SK-N-SH treated with all-trans-retinoic acid at 6 μM for 48 hours (cell line): ENCODE measurements at regions not wholly inside any gene's neighbourhood (a gene's known extent, or its start where the extent isn't known, plus 50 kb on each side); places are given as distances from the start of the nearest gene placed in this dataset.

Experiments used
- ATAC-seq: fragments of 200-7000 bp; cut with Tn5 transposase; 3 replicates; pipeline ENCODE4 v1.9.1; 2020; ENCODE audit warnings: mild to moderate bottlenecking, moderate library complexity
- ARNTL ChIP-seq: fragments of 450-650 bp; formaldehyde crosslinking; IDR thresholded peaks from 2 replicates; pipeline ENCODE4 v1.5.0; 2020; ENCODE audit warnings: low read depth, mild to moderate bottlenecking, moderate library complexity, borderline replicate concordance
- BACH2 ChIP-seq: fragments of 250-450 bp; sonication (Bioruptor Pico); IDR thresholded peaks from 2 replicates; pipeline ENCODE4 v1.9.0; 2021; ENCODE audit warnings: mild to moderate bottlenecking, borderline replicate concordance
- CSDC2 ChIP-seq: fragments of 250-450 bp; sonication (Bioruptor Pico); IDR thresholded peaks from 2 replicates; pipeline ENCODE4 v1.5.0; 2020; ENCODE audit warnings: mild to moderate bottlenecking, moderate library complexity
- CSRNP3 ChIP-seq: fragments of 250-450 bp; sonication (Bioruptor Pico); IDR thresholded peaks from 2 replicates; pipeline ENCODE4 v1.5.1; 2021; ENCODE audit warnings: mild to moderate bottlenecking, moderate library complexity
- GLIS3 ChIP-seq: fragments of 250-450 bp; sonication (Bioruptor Pico); IDR thresholded peaks from 2 replicates; pipeline ENCODE4 v1.5.0; 2020; ENCODE audit warnings: mild to moderate bottlenecking, moderate library complexity
- ISL1 ChIP-seq: fragments of 250-450 bp; sonication (Bioruptor Pico); IDR thresholded peaks from 2 replicates; pipeline ENCODE4 v2.1.2; 2022; ENCODE audit warnings: mild to moderate bottlenecking, moderate library complexity
- OSR1 ChIP-seq: fragments of 250-450 bp; sonication (Bioruptor Pico); IDR thresholded peaks from 2 replicates; pipeline ENCODE4 v1.8.0; 2022; ENCODE audit warnings: moderate library complexity, mild to moderate bottlenecking, inconsistent platforms
- PATZ1 ChIP-seq: fragments of 250-450 bp; sonication (Bioruptor Pico); IDR thresholded peaks from 2 replicates; pipeline ENCODE4 v1.8.0; 2020; ENCODE audit warnings: mild to moderate bottlenecking, moderate library complexity, borderline replicate concordance
- POU6F1 ChIP-seq: fragments of 250-450 bp; sonication (Bioruptor Pico); IDR thresholded peaks from 2 replicates; pipeline ENCODE4 v1.8.0; 2021; ENCODE audit warnings: low read depth, mild to moderate bottlenecking, moderate library complexity, borderline replicate concordance
- PPARA ChIP-seq: fragments of 250-450 bp; sonication (Bioruptor Pico); IDR thresholded peaks from 2 replicates; pipeline ENCODE4 v1.5.0; 2020; ENCODE audit warnings: mild to moderate bottlenecking, borderline replicate concordance
- RARB ChIP-seq: fragments of 250-450 bp; sonication (Bioruptor Pico); IDR thresholded peaks from 2 replicates; pipeline ENCODE4 v1.8.0; 2021; ENCODE audit warnings: mild to moderate bottlenecking, moderate library complexity
- SNAI2 ChIP-seq: fragments of 250-450 bp; sonication (Bioruptor Pico); IDR thresholded peaks from 2 replicates; pipeline ENCODE4 v1.5.0; 2020; ENCODE audit warnings: mild to moderate bottlenecking, moderate library complexity
- TCF4 ChIP-seq: fragments of 250-450 bp; sonication (Bioruptor Pico); IDR thresholded peaks from 2 replicates; pipeline ENCODE4 v1.8.0; 2021; ENCODE audit warnings: mild to moderate bottlenecking, moderate library complexity, borderline replicate concordance
- TOX ChIP-seq: fragments of 250-450 bp; sonication (Bioruptor Pico); IDR thresholded peaks from 2 replicates; pipeline ENCODE4 v1.8.0; 2021; ENCODE audit warnings: mild to moderate bottlenecking, moderate library complexity, borderline replicate concordance
- TSHZ2 ChIP-seq: fragments of 250-450 bp; sonication (Bioruptor Pico); IDR thresholded peaks from 2 replicates; pipeline ENCODE4 v1.5.0; 2020; ENCODE audit warnings: mild to moderate bottlenecking, moderate library complexity
- ZC3H10 ChIP-seq: fragments of 250-450 bp; sonication (Bioruptor Pico); IDR thresholded peaks from 2 replicates; pipeline ENCODE4 v1.5.1; 2021; ENCODE audit warnings: mild to moderate bottlenecking, moderate library complexity
- ZFP3 ChIP-seq: fragments of 250-450 bp; sonication (Bioruptor Pico); IDR thresholded peaks from 2 replicates; pipeline ENCODE4 v1.5.0; 2020; ENCODE audit warnings: mild to moderate bottlenecking, moderate library complexity
- ZFP30 ChIP-seq: fragments of 450-650 bp; formaldehyde crosslinking; IDR thresholded peaks from 2 replicates; pipeline ENCODE4 v1.5.0; 2022; ENCODE audit warnings: mild to moderate bottlenecking, moderate library complexity
- ZNF565 ChIP-seq: fragments of 450-650 bp; formaldehyde crosslinking; conservative IDR thresholded peaks from 2 replicates; pipeline ENCODE4 v1.5.0; 2020; ENCODE audit warnings: low read depth, mild to moderate bottlenecking, moderate library complexity
- ZNF70 ChIP-seq: fragments of 450-650 bp; formaldehyde crosslinking; IDR thresholded peaks from 2 replicates; pipeline ENCODE4 v1.5.0; 2020; ENCODE audit warnings: mild to moderate bottlenecking, moderate library complexity
- ZNF8 ChIP-seq: fragments of 450-650 bp; formaldehyde crosslinking; IDR thresholded peaks from 2 replicates; pipeline ENCODE4 v1.5.0; 2020; ENCODE audit warnings: mild to moderate bottlenecking, moderate library complexity
- TF ChIP-seq, protein P1 (sequence below): fragments of 250-450 bp; sonication (Bioruptor Pico); IDR thresholded peaks from 2 replicates; pipeline ENCODE4 v1.5.1; 2020; ENCODE audit warnings: low read depth, mild to moderate bottlenecking, moderate library complexity

GRCh38 chr13:99894105-99894839 is 77.3 kb downstream of the ZIC5 start:
- ATAC-seq: no peak
- TF ChIP-seq ZFP30 (CRISPR knock-in tag) (no peak), BACH2 (CRISPR knock-in tag) (no peak), ZFP3 (CRISPR knock-in tag) (no peak), TCF4 (no peak), OSR1 (CRISPR knock-in tag) (no peak), ARNTL (no peak), PATZ1 (CRISPR knock-in tag) (no peak), RARB (no peak), POU6F1 (no peak), ISL1 (CRISPR knock-in tag) (no peak), GLIS3 (CRISPR knock-in tag) (no peak)
- TF ChIP-seq, all 23 proteins: peak for 0

DNA sequence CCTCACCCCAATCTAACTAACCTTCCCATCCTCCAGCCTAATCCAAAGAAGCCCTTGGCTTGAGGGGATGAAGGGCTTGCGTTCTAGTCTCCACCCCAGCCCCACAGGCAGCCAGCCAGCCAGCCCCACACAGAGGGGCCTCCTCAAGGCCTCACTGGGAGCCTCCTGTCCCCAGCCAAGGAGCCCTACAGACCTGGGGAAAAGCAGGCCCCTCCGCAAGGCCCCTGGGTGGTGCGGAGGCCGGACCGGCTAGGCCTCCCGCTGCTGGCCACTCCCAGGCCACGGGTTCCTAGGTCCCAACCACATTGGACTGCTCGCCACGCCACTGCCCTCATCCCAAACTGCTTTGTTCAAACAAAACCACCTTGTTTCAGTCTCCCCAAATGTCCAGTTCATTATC is 78.0 kb downstream of the ZIC5 start:
- no peak for TF ChIP-seq ARNTL
- TF ChIP-seq TSHZ2: no peak
- no peak for TF ChIP-seq RARB
- TF ChIP-seq TCF4: no peak
- no peak for TF ChIP-seq ZNF8 (CRISPR knock-in tag)
- TF ChIP-seq, protein P1, sequence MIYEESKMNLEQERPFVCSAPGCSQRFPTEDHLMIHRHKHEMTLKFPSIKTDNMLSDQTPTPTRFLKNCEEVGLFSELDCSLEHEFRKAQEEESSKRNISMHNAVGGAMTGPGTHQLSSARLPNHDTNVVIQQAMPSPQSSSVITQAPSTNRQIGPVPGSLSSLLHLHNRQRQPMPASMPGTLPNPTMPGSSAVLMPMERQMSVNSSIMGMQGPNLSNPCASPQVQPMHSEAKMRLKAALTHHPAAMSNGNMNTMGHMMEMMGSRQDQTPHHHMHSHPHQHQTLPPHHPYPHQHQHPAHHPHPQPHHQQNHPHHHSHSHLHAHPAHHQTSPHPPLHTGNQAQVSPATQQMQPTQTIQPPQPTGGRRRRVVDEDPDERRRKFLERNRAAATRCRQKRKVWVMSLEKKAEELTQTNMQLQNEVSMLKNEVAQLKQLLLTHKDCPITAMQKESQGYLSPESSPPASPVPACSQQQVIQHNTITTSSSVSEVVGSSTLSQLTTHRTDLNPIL: no peak
- no peak for TF ChIP-seq PPARA (CRISPR knock-in tag)
- TF ChIP-seq POU6F1: no peak
- TF ChIP-seq ISL1 (CRISPR knock-in tag): no peak
- TF ChIP-seq CSRNP3 (CRISPR knock-in tag): no peak
- TF ChIP-seq OSR1 (CRISPR knock-in tag): no peak
- TF ChIP-seq ZNF565 (CRISPR knock-in tag): no peak
- no peak for TF ChIP-seq ZFP30 (CRISPR knock-in tag)
- no peak for TF ChIP-seq ZNF70 (CRISPR knock-in tag)
- no peak for TF ChIP-seq ZC3H10 (CRISPR knock-in tag)
- no peak for TF ChIP-seq SNAI2 (CRISPR knock-in tag)
- no peak for TF ChIP-seq CSDC2 (CRISPR knock-in tag)
- TF ChIP-seq TOX (CRISPR knock-in tag): no peak
- peak; percentile 10; the same call in 1 of the 3 replicates for ATAC-seq
